Osteoblast (primary cell): ENCODE measurements at regions not wholly inside any gene's neighbourhood (a gene's known extent, or its start where the extent isn't known, plus 50 kb on each side); places are given as distances from the start of the nearest gene placed in this dataset.

ENCODE experiments used
- DNase-seq: peaks from one replicate; pipeline ENCODE4 v3.0.0; 2011; ENCODE audit warnings: low spot score, mixed read lengths; ENCODE audit not compliant: insufficient read length; ENCODE audit errors: missing footprints
- H2AFZ ChIP-seq: 2 replicates; pipeline ENCODE4 v1.6.0; 2011; ENCODE audit warnings: mild to moderate bottlenecking, low read length
- H3K27ac ChIP-seq: 2 replicates; pipeline ENCODE4 v1.5.1; 2011; ENCODE audit warnings: mild to moderate bottlenecking, low read depth, low read length, moderate library complexity
- H3K27me3 ChIP-seq: 2 replicates; pipeline ENCODE4 v1.6.0; 2012; ENCODE audit warnings: mild to moderate bottlenecking, control low read depth, inconsistent platforms, low read length, moderate library complexity; ENCODE audit not compliant: insufficient read depth
- H3K36me3 ChIP-seq: 2 replicates; pipeline ENCODE4 v1.5.1; 2011; ENCODE audit warnings: mild to moderate bottlenecking, low read length, control low read depth, moderate library complexity; ENCODE audit not compliant: insufficient read depth
- H3K4me1 ChIP-seq: 2 replicates; pipeline ENCODE4 v1.5.1; 2011; ENCODE audit warnings: mild to moderate bottlenecking, low read length, control low read depth, moderate library complexity; ENCODE audit not compliant: insufficient read depth
- H3K4me2 ChIP-seq: 2 replicates; pipeline ENCODE4 v1.6.0; 2011; ENCODE audit warnings: mild to moderate bottlenecking, low read length; ENCODE audit not compliant: insufficient read depth
- H3K4me3 ChIP-seq: fragments of 200-600 bp; sonication (generic); 3 replicates; pipeline ENCODE4 v1.5.1; 2012; ENCODE audit warnings: mild to moderate bottlenecking, low read length, inconsistent platforms; ENCODE audit not compliant: insufficient read depth
- H3K79me2 ChIP-seq: 2 replicates; pipeline ENCODE4 v1.6.0; 2012; ENCODE audit warnings: mild to moderate bottlenecking, low read length, control low read depth, inconsistent platforms; ENCODE audit not compliant: insufficient read depth
- H3K9me3 ChIP-seq: 2 replicates; pipeline ENCODE4 v1.5.1; 2011; ENCODE audit warnings: low read depth, low read length, control low read depth
- H4K20me1 ChIP-seq: 2 replicates; pipeline ENCODE4 v1.6.0; 2012; ENCODE audit warnings: mild to moderate bottlenecking, low read length, control low read depth; ENCODE audit not compliant: insufficient read depth
- CTCF ChIP-seq: IDR thresholded peaks from 2 replicates; pipeline ENCODE4 v1.5.1; 2011; ENCODE audit warnings: mild to moderate bottlenecking, low read depth, low read length, moderate library complexity; ENCODE audit errors: extremely low read depth

- Histone ChIP-seq H3K79me2 (no peaks in the 10 kb centered on the region), H3K4me3 (no peak overlapping the region), H3K27ac (no peak overlapping the region), H2AFZ (no peak overlapping the region), H4K20me1 (no peaks in the 10 kb centered on the region), H3K36me3 (no peaks in the 10 kb centered on the region), H3K27me3 (no peaks in the 10 kb centered on the region), H3K4me2 (no peak overlapping the region), H3K9me3 (no peaks in the 10 kb centered on the region), H3K4me1 (no peaks in the 10 kb centered on the region)
- no peak for DNase-seq
- peak; percentile 53 for TF ChIP-seq CTCF
These were observed 439.2 kb downstream of the MCTP2 start for GRCh38 chr15:94670438-94671034.

- no peaks in the 10 kb centered on the region for H3K36me3 ChIP-seq
- H3K4me3 ChIP-seq = no peak overlapping the region
- no peak for DNase-seq
- no peaks in the 10 kb centered on the region for H3K27me3 ChIP-seq
- no peaks in the 10 kb centered on the region for H3K4me1 ChIP-seq
- no peaks in the 10 kb centered on the region for H4K20me1 ChIP-seq
- H3K4me2 ChIP-seq = no peak overlapping the region
- TF ChIP-seq CTCF = no peak
- no peaks in the 10 kb centered on the region for H3K79me2 ChIP-seq
- H2AFZ ChIP-seq = no peak overlapping the region
- H3K27ac ChIP-seq = no peak overlapping the region
- no peaks in the 10 kb centered on the region for H3K9me3 ChIP-seq
These were observed 440.6 kb downstream of the MCTP2 start for GRCh38 chr15:94671858-94672532.

GRCh38 chr15:94673801-94674200 lies 442.4 kb downstream of the MCTP2 start:
- H3K36me3 ChIP-seq = no peaks in the 10 kb centered on the region
- no peak for TF ChIP-seq CTCF
- no peaks in the 10 kb centered on the region for H3K4me1 ChIP-seq
- H3K4me3 ChIP-seq = no peak overlapping the region
- no peaks in the 10 kb centered on the region for H3K79me2 ChIP-seq
- no peak overlapping the region for H3K27ac ChIP-seq
- no peaks in the 10 kb centered on the region for H3K27me3 ChIP-seq
- H3K4me2 ChIP-seq = peak overlapping the region; percentile 30
- peak overlapping the region; percentile 37 for H2AFZ ChIP-seq
- DNase-seq = no peak
- H3K9me3 ChIP-seq = no peaks in the 10 kb centered on the region
- no peaks in the 10 kb centered on the region for H4K20me1 ChIP-seq

GRCh38 chr15:94674296-94674695 lies 442.9 kb downstream of the MCTP2 start:
- DNase-seq = no peak
- Histone ChIP-seq H3K27ac (no peak overlapping the region), H3K4me1 (no peaks in the 10 kb centered on the region), H3K4me3 (peak overlapping the region; percentile 12), H2AFZ (peak overlapping the region; percentile 37), H3K79me2 (no peaks in the 10 kb centered on the region), H3K27me3 (no peaks in the 10 kb centered on the region), H4K20me1 (no peaks in the 10 kb centered on the region), H3K4me2 (peak overlapping the region; percentile 30), H3K36me3 (no peaks in the 10 kb centered on the region), H3K9me3 (no peaks in the 10 kb centered on the region)
- no peak for TF ChIP-seq CTCF
